ENCODE measurements at regions not wholly inside any gene's neighbourhood (a gene's known extent, or its start where the extent isn't known, plus 50 kb on each side); places are given as distances from the start of the nearest gene placed in this dataset.
"Not testable (repeated sequence)": the region's sequence is repeated elsewhere in the genome, so short reads cannot be mapped to it uniquely, and the experiment has no call there.

GRCh38 chr4:177957596-177958360 lies 515.5 kb upstream of the AGA start:
- DNase-seq: no peak

- DNase-seq: no peak
Observed at GRCh38 chr4:177960566-177960965, 518.3 kb upstream of the AGA start.

- DNase-seq: no peak
Observed at GRCh38 chr4:177961761-177962380, 519.6 kb upstream of the AGA start.

- no peak for DNase-seq
Observed at GRCh38 chr4:177964061-177964460, 521.8 kb upstream of the AGA start.

GRCh38 chr4:177964693-177965168 lies 522.5 kb upstream of the AGA start:
- DNase-seq: no peak

GRCh38 chr4:177967328-177967727 lies 525.1 kb upstream of the AGA start:
- DNase-seq: no peak

GRCh38 chr4:177968817-177969442 lies 526.7 kb upstream of the AGA start:
- DNase-seq: no peak

- no peak for DNase-seq
Observed at GRCh38 chr4:177974461-177974860, 532.2 kb upstream of the AGA start.

- no peak for DNase-seq
Observed at GRCh38 chr4:177975315-177975987, 533.2 kb upstream of the AGA start.

GRCh38 chr4:177986236-177986635 lies 544.0 kb upstream of the AGA start:
- DNase-seq: no peak

GRCh38 chr4:177987896-177988295 lies 545.7 kb upstream of the AGA start:
- no peak for DNase-seq

- no peak for DNase-seq
Observed at GRCh38 chr4:177989503-177990201, 547.4 kb upstream of the AGA start.

- DNase-seq: no peak
Observed at GRCh38 chr4:178003098-178003657, 560.9 kb upstream of the AGA start.

- DNase-seq: no peak
Observed at GRCh38 chr4:178010596-178010995, 568.4 kb upstream of the AGA start.

GRCh38 chr4:178015046-178015445 lies 572.8 kb upstream of the AGA start:
- DNase-seq: not testable (repeated sequence)

GRCh38 chr4:178026999-178027398 lies 584.8 kb upstream of the AGA start:
- DNase-seq: no peak

- DNase-seq: no peak
Observed at GRCh38 chr4:178027796-178028195, 585.6 kb upstream of the AGA start.

GRCh38 chr4:178028481-178028880 lies 586.2 kb upstream of the AGA start:
- DNase-seq: no peak

- no peak for DNase-seq
Observed at GRCh38 chr4:178037459-178038214, 595.4 kb upstream of the AGA start.

GRCh38 chr4:178056996-178057395 lies 614.8 kb upstream of the AGA start:
- no peak for DNase-seq

- no peak for DNase-seq
Observed at GRCh38 chr4:178063568-178063967, 621.3 kb upstream of the AGA start.

All from CD4-positive, alpha-beta T cell treated with Interferon gamma for 1 hour (primary cell).